Immature natural killer cell (primary cell): ENCODE measurements at regions not wholly inside any gene's neighbourhood (a gene's known extent, or its start where the extent isn't known, plus 50 kb on each side); places are given as distances from the start of the nearest gene placed in this dataset.
"Not testable (repeated sequence)": the region's sequence is repeated elsewhere in the genome, so short reads cannot be mapped to it uniquely, and the experiment has no call there.

ENCODE experiments used
- DNase-seq, 3 donors: peaks; one replicate each; pipeline ENCODE4 v3.0.0; 2022; ENCODE audit warnings: mixed read lengths in 1 of 3
- H3K27ac Mint-ChIP-seq, 6 donors: one replicate each; pipeline ENCODE4 v1.8.0; 2020; ENCODE audit warnings: mixed read lengths in 6 of 6, mild to moderate bottlenecking in 5 of 6, inconsistent platforms in 4 of 6, moderate library complexity in 3 of 6
- H3K27me3 Mint-ChIP-seq, 3 donors: one replicate each; pipeline ENCODE4 v1.8.0; 2020 to 2021; ENCODE audit warnings: low read depth in 3 of 3, mild to moderate bottlenecking in 3 of 3, mixed read lengths in 3 of 3, moderate library complexity in 3 of 3, inconsistent platforms in 1 of 3
- H3K36me3 Mint-ChIP-seq, 3 donors: one replicate each; pipeline ENCODE4 v1.8.0; 2020; ENCODE audit warnings: mixed read lengths in 3 of 3, inconsistent platforms in 2 of 3, mild to moderate bottlenecking in 2 of 3
- H3K4me1 Mint-ChIP-seq, 2 donors: one replicate each; pipeline ENCODE4 v1.8.0; 2020; ENCODE audit warnings: inconsistent platforms in 2 of 2, mild to moderate bottlenecking in 2 of 2, mixed read lengths in 2 of 2, moderate library complexity in 1 of 2
- H3K4me3 Mint-ChIP-seq, 5 donors: one replicate each; pipeline ENCODE4 v1.8.0; 2020; ENCODE audit warnings: mild to moderate bottlenecking in 5 of 5, mixed read lengths in 5 of 5, inconsistent platforms in 3 of 5, moderate library complexity in 3 of 5
- H3K9me3 Mint-ChIP-seq, 6 donors: one replicate each; pipeline ENCODE4 v1.8.0; 2020; ENCODE audit warnings: mild to moderate bottlenecking in 6 of 6, mixed read lengths in 6 of 6, inconsistent platforms in 4 of 6, moderate library complexity in 3 of 6

- no peak for DNase-seq
- H3K9me3 Mint-ChIP-seq, result peaks cover 0 to 16% (median 5%) of the 10 kb centered on the region in 6 donors
- no peaks in the 10 kb centered on the region for H3K36me3 Mint-ChIP-seq
- no peak overlapping the region for H3K27ac Mint-ChIP-seq
- no peak overlapping the region for H3K4me3 Mint-ChIP-seq
- peaks cover 0 to 2% (median 0%) of the 10 kb centered on the region in 3 donors for H3K27me3 Mint-ChIP-seq
- H3K4me1 Mint-ChIP-seq, result no peaks in the 10 kb centered on the region
These were observed 221.4 kb downstream of the TTC6 start for GRCh38 chr14:37816743-37817295.

DNA sequence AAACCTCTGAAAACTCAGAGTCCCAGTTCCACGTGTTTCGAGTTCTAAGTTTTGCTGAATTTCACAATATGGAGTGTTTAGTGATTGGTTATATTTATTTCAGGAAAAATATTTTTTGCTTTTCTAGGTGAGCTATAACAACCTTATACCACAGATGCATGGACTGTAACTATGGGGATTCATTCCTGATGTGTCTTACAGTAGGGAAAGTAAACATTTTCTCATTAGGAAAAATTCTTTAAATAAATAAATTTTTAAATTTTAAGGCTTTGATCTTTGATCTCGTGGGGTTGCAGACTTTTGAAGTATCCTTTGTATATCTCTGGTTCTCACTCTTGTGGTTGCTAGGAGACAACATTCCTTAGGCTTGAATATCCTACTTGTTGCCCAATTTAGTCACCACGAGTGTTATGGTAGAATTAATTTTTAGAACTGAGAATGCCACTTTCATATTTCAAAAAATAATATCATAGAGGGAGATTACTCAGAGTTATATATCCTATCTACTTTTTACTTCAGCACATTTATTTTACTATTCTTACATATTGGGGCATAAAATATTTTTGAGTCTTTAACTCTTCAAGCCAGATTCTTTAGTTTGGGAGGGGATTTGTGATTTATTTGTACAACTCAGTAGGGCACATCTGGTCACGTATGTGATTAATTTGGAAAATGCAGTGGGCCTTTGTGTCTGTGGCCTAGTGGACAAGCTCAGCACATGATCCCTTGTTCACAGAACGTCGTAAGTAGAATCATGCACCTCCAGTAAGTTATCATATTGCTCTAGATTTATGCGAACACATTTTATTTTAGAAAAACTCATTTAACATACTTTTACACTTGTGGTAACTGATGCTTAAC, 224.0 kb downstream of the TTC6 start:
- no peak overlapping the region for H3K27ac Mint-ChIP-seq
- peaks cover 0 to 2% (median 0%) of the 10 kb centered on the region in 3 donors for H3K27me3 Mint-ChIP-seq
- DNase-seq, result no peak
- H3K4me1 Mint-ChIP-seq, result no peaks in the 10 kb centered on the region
- peaks cover 0 to 16% (median 4%) of the 10 kb centered on the region in 6 donors for H3K9me3 Mint-ChIP-seq
- no peaks in the 10 kb centered on the region for H3K36me3 Mint-ChIP-seq
- no peak overlapping the region for H3K4me3 Mint-ChIP-seq

- peaks cover 0 to 11% (median under 1%) of the 10 kb centered on the region in 6 donors for H3K9me3 Mint-ChIP-seq
These were observed 225.4 kb downstream of the TTC6 start for GRCh38 chr14:37820810-37821209.

GRCh38 chr14:37824939-37825712, 229.7 kb downstream of the TTC6 start:
- Mint-ChIP-seq H3K36me3 (no peaks in the 10 kb centered on the region), H3K4me3 (no peak overlapping the region), H3K4me1 (no peaks in the 10 kb centered on the region), H3K9me3 (peaks cover 0 to 12% (median 3%) of the 10 kb centered on the region in 6 donors), H3K27me3 (no peaks in the 10 kb centered on the region), H3K27ac (no peak overlapping the region)
- DNase-seq, result no peak

More at GRCh38 chr14:37820810-37821209, 225.4 kb downstream of the TTC6 start:
- H3K4me1 Mint-ChIP-seq, DNase-seq, H3K27me3 Mint-ChIP-seq, H3K4me3 Mint-ChIP-seq, H3K27ac Mint-ChIP-seq, H3K36me3 Mint-ChIP-seq: not testable (repeated sequence)

DNA sequence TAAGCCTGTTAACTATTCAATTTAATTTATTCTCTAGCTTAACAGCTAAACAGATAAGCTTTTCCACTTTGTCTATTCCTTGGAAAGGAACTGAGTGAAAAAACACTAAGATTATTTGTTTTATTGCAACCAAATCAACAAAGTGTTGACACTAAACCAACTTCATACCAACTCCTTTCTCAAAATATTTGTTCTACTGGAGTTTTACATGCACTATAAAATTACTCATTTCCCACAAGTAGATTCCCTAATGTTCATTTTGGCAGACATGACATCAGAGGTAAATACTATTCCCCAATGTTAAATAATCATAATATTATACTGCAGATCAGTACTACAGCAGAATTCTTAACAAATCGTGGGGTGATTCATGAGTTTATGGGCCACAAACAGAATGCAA, 231.4 kb downstream of the TTC6 start:
- Mint-ChIP-seq H3K4me3 (no peak overlapping the region), H3K27me3 (no peaks in the 10 kb centered on the region), H3K9me3 (peaks cover 8 to 19% (median 11%) of the 10 kb centered on the region in 6 donors), H3K36me3 (no peaks in the 10 kb centered on the region), H3K27ac (no peak overlapping the region), H3K4me1 (no peaks in the 10 kb centered on the region)
- DNase-seq, result no peak

- Mint-ChIP-seq H3K4me3 (no peak overlapping the region), H3K9me3 (peaks cover 13 to 43% (median 33%) of the 10 kb centered on the region in 6 donors), H3K27me3 (no peaks in the 10 kb centered on the region), H3K36me3 (no peaks in the 10 kb centered on the region), H3K27ac (no peak overlapping the region), H3K4me1 (no peaks in the 10 kb centered on the region)
- no peak for DNase-seq
These were observed 234.8 kb downstream of the TTC6 start for GRCh38 chr14:37830271-37830670.

GRCh38 chr14:37834275-37834674, 238.8 kb downstream of the TTC6 start:
- H3K36me3 Mint-ChIP-seq, result no peaks in the 10 kb centered on the region
- DNase-seq, result no peak
- no peak overlapping the region for H3K27ac Mint-ChIP-seq
- H3K9me3 Mint-ChIP-seq, result peaks cover 21 to 67% (median 41%) of the 10 kb centered on the region in 6 donors
- no peaks in the 10 kb centered on the region for H3K27me3 Mint-ChIP-seq
- H3K4me1 Mint-ChIP-seq, result no peaks in the 10 kb centered on the region
- H3K4me3 Mint-ChIP-seq, result no peak overlapping the region

- H3K27ac Mint-ChIP-seq, H3K4me1 Mint-ChIP-seq, H3K27me3 Mint-ChIP-seq, H3K36me3 Mint-ChIP-seq, DNase-seq, H3K4me3 Mint-ChIP-seq: not testable (repeated sequence)
- peaks cover 15 to 47% (median 22%) of the 10 kb centered on the region in 6 donors for H3K9me3 Mint-ChIP-seq
These were observed 243.3 kb downstream of the TTC6 start for GRCh38 chr14:37838778-37839177.

GRCh38 chr14:37841039-37841438, 245.6 kb downstream of the TTC6 start:
- not testable (repeated sequence) for H3K4me3 Mint-ChIP-seq, H3K27ac Mint-ChIP-seq, DNase-seq, H3K36me3 Mint-ChIP-seq, H3K27me3 Mint-ChIP-seq, H3K4me1 Mint-ChIP-seq
- H3K9me3 Mint-ChIP-seq, result peaks cover 2 to 24% (median 10%) of the 10 kb centered on the region in 6 donors

GRCh38 chr14:37842106-37842505, 246.7 kb downstream of the TTC6 start:
- H3K27ac Mint-ChIP-seq, result no peak overlapping the region
- H3K27me3 Mint-ChIP-seq, result no peaks in the 10 kb centered on the region
- no peak for DNase-seq
- no peak overlapping the region for H3K4me3 Mint-ChIP-seq
- no peaks in the 10 kb centered on the region for H3K4me1 Mint-ChIP-seq
- no peaks in the 10 kb centered on the region for H3K36me3 Mint-ChIP-seq
- peaks cover 0 to 22% (median 10%) of the 10 kb centered on the region in 6 donors for H3K9me3 Mint-ChIP-seq

GRCh38 chr14:37843954-37844607, 248.7 kb downstream of the TTC6 start:
- no peaks in the 10 kb centered on the region for H3K4me1 Mint-ChIP-seq
- no peak overlapping the region for H3K4me3 Mint-ChIP-seq
- peaks cover 0 to 13% (median 4%) of the 10 kb centered on the region in 6 donors for H3K9me3 Mint-ChIP-seq
- no peak overlapping the region for H3K27ac Mint-ChIP-seq
- no peaks in the 10 kb centered on the region for H3K36me3 Mint-ChIP-seq
- no peaks in the 10 kb centered on the region for H3K27me3 Mint-ChIP-seq
- DNase-seq, result no peak

DNA sequence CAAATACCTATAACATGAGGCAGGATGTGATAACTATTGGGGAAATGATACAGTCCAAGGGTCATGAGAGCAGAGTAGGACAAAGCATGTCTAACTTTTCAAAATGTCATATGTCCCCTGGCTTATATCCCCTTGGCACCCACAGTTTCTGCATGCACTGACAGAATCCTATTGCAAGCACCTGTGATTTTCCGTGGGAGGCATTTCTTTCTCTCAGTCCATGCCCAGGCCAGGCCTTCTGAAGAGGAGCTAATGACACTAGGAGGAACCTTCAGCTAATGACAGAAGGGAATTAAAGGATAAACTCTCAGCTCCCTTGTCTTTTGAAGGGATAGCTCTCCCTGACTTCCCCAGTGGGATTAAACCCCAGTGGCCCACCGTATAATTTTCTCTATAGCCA, 249.2 kb downstream of the TTC6 start:
- no peak overlapping the region for H3K4me3 Mint-ChIP-seq
- H3K4me1 Mint-ChIP-seq, result no peaks in the 10 kb centered on the region
- H3K27me3 Mint-ChIP-seq, result no peaks in the 10 kb centered on the region

GRCh38 chr14:37848985-37849621, 253.7 kb downstream of the TTC6 start:
- H3K9me3 Mint-ChIP-seq, result peaks cover 0 to 10% (median 0%) of the 10 kb centered on the region in 6 donors
- no peaks in the 10 kb centered on the region for H3K36me3 Mint-ChIP-seq
- no peak for DNase-seq
- H3K4me3 Mint-ChIP-seq, result no peak overlapping the region
- H3K27me3 Mint-ChIP-seq, result peaks cover 0 to 2% (median 0%) of the 10 kb centered on the region in 3 donors
- no peaks in the 10 kb centered on the region for H3K4me1 Mint-ChIP-seq
- no peak overlapping the region for H3K27ac Mint-ChIP-seq

More for the DNA sequence above, 249.2 kb downstream of the TTC6 start:
- Mint-ChIP-seq H3K9me3 (peaks cover 0 to 10% (median 1%) of the 10 kb centered on the region in 6 donors), H3K27ac (no peak overlapping the region), H3K36me3 (no peaks in the 10 kb centered on the region)
- no peak for DNase-seq
